Mucosa of descending colon (tissue), 3 donors: ENCODE measurements at regions not wholly inside any gene's neighbourhood (a gene's known extent, or its start where the extent isn't known, plus 50 kb on each side); places are given as distances from the start of the nearest gene placed in this dataset.

ENCODE experiments used
- ATAC-seq: fragments of 200-7000 bp; cut with Tn5 transposase; one replicate; pipeline ENCODE4 v1.9.1; 2020; ENCODE audit warnings: mild to moderate bottlenecking, moderate library complexity
- DNase-seq, 3 donors: peaks; one replicate each; pipeline ENCODE4 v3.0.0-alpha.2; 2020
- H3K36me3 ChIP-seq: fragments of 200-600 bp; one replicate; pipeline ENCODE4 v1.8.0; 2021; ENCODE audit warnings: low read depth, mild to moderate bottlenecking
- H3K4me1 ChIP-seq: fragments of 200-600 bp; one replicate; pipeline ENCODE4 v1.8.0; 2021; ENCODE audit warnings: low read depth, mild to moderate bottlenecking
- H3K4me3 ChIP-seq: fragments of 200-600 bp; one replicate; pipeline ENCODE4 v1.8.0; 2021; ENCODE audit warnings: mild to moderate bottlenecking
- H3K9me3 ChIP-seq: fragments of 200-600 bp; one replicate; pipeline ENCODE4 v1.8.0; 2021; ENCODE audit warnings: mild to moderate bottlenecking
- CTCF ChIP-seq: fragments of 200-600 bp; IDR thresholded peaks from one replicate; pipeline ENCODE4 v1.8.0; 2022; ENCODE audit warnings: antibody characterized with exemption, mild to moderate bottlenecking
- intact Hi-C, 2 donors: fragments of 100-400 bp; cut with DNase I in 1 of 2; cut with micrococcal nuclease in 1 of 2; formaldehyde crosslinking; loops; one replicate each; pipeline versions ENCODE4 v1.11.0 to v1.11.1; 2022; cut with DNase I, micrococcal nuclease
- donor health status: DM: no; HTN: no; CAD: no; lungs with moderate emphysema.
- donor health status: DM: no; HTN: no; CAD: no.
- donor health status: DM: no; HTN: yes; CAD: no.

GRCh38 chr10:43971981-43972380 is 323.3 kb upstream of the ZNF32 start:
- intact Hi-C loops = no loop called here
- no peak overlapping the region for H3K4me3 ChIP-seq
- H3K9me3 ChIP-seq = no peaks in the 10 kb centered on the region
- ATAC-seq (no peak), DNase-seq (no peak)
- H3K36me3 ChIP-seq = no peaks in the 10 kb centered on the region
- no peaks in the 10 kb centered on the region for H3K4me1 ChIP-seq
- TF ChIP-seq CTCF = no peak

- Histone ChIP-seq H3K4me1 (no peaks in the 10 kb centered on the region), H3K36me3 (no peaks in the 10 kb centered on the region), H3K4me3 (no peak overlapping the region), H3K9me3 (no peaks in the 10 kb centered on the region)
- ATAC-seq (no peak), DNase-seq (no peak)
- intact Hi-C loops = no loop called here
- no peak for TF ChIP-seq CTCF
These were observed 322.6 kb upstream of the ZNF32 start for GRCh38 chr10:43971306-43971705.

- H3K9me3 ChIP-seq = no peaks in the 10 kb centered on the region
- intact Hi-C loops = no loop called here
- no peaks in the 10 kb centered on the region for H3K36me3 ChIP-seq
- no peak for DNase-seq
- no peak for TF ChIP-seq CTCF
- H3K4me1 ChIP-seq = no peaks in the 10 kb centered on the region
- no peak for ATAC-seq
- H3K4me3 ChIP-seq = no peak overlapping the region
These were observed 322.0 kb upstream of the ZNF32 start for GRCh38 chr10:43970717-43971116.

DNA sequence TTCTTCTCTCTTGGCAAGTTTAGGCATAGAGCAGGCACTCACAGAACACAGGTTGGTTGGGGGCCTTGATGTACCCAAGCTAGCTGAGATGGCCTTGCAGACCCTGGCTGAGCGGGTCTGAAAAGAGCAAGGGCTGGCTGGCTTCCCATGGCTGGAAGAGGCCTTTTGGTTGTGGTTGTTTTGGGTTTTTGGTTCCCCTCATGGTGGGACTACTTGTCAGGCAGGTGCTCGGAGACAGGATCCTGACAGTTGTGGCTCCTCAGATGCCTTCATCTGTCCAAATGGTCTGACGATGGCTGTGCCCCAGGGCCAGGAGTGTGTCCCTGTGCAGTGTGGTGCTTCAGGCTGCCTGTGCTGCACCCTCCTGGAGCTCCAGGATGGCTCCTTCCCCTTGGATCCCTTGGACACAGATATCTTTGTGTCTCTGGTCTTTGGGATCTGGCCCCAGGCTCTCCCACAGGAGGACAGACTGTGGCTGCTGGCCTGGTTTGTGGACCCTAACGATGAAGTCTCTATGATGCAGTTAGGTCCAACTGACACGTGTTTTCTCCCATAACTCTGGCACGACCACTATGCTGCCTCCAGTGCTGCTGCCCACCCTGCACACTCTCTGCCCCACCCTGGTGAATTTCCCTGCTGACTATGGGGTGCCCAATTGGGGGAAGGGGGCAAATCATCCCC is 321.5 kb upstream of the ZNF32 start:
- H3K4me3 ChIP-seq = no peak overlapping the region
- no peaks in the 10 kb centered on the region for H3K36me3 ChIP-seq
- TF ChIP-seq CTCF = no peak
- ATAC-seq (no peak), DNase-seq (no peak)
- H3K9me3 ChIP-seq = no peaks in the 10 kb centered on the region
- intact Hi-C loops = no loop called here
- peaks cover 4% of the 10 kb centered on the region for H3K4me1 ChIP-seq

GRCh38 chr10:43969506-43969905 is 320.8 kb upstream of the ZNF32 start:
- DNase-seq (no peak), ATAC-seq (no peak)
- peaks cover 5% of the 10 kb centered on the region for H3K4me1 ChIP-seq
- no peaks in the 10 kb centered on the region for H3K9me3 ChIP-seq
- no peaks in the 10 kb centered on the region for H3K36me3 ChIP-seq
- no peak for TF ChIP-seq CTCF
- intact Hi-C loops = no loop called here
- H3K4me3 ChIP-seq = no peak overlapping the region

GRCh38 chr10:43968961-43969360 is 320.3 kb upstream of the ZNF32 start:
- no peak for DNase-seq
- intact Hi-C loops = no loop called here
- Histone ChIP-seq H3K9me3 (no peaks in the 10 kb centered on the region), H3K4me3 (no peak overlapping the region), H3K4me1 (peaks cover 5% of the 10 kb centered on the region), H3K36me3 (no peaks in the 10 kb centered on the region)
- no peak for ATAC-seq
- TF ChIP-seq CTCF = no peak
